Right lobe of liver (tissue), 6 donors: ENCODE measurements at regions not wholly inside any gene's neighbourhood (a gene's known extent, or its start where the extent isn't known, plus 50 kb on each side); places are given as distances from the start of the nearest gene placed in this dataset.

Experiments used
- ATAC-seq, 4 donors: fragments of 200-7000 bp; cut with Tn5 transposase; one replicate each; pipeline ENCODE4 v1.9.1; 2020; ENCODE audit warnings: mild to moderate bottlenecking in 4 of 4, moderate library complexity in 4 of 4
- DNase-seq, 3 donors: peaks; one replicate each; pipeline ENCODE4 v3.0.0-alpha.2; 2020
- H3K27ac ChIP-seq, 3 donors: fragments of 200-600 bp; one replicate each; pipeline ENCODE4 v1.8.0; 2022
- H3K27me3 ChIP-seq, 2 donors: fragments of 200-600 bp; one replicate each; pipeline ENCODE4 v1.8.0; 2022
- H3K36me3 ChIP-seq, 4 donors: fragments of 200-600 bp; sonication (generic) in 1 of 4; one replicate each; pipeline versions ENCODE4 v1.5.1 to v1.8.0; 2017 to 2022; ENCODE audit warnings: control low read depth in 1 of 4
- H3K4me1 ChIP-seq, 4 donors: fragments of 200-600 bp; sonication (generic) in 1 of 4; one replicate each; pipeline versions ENCODE4 v1.5.1 to v1.8.0; 2017 to 2022; ENCODE audit warnings: control low read depth in 1 of 4
- H3K4me3 ChIP-seq, 3 donors: fragments of 200-600 bp; one replicate each; pipeline ENCODE4 v1.8.0; 2022
- H3K9me3 ChIP-seq, 4 donors: fragments of 200-600 bp; sonication (generic) in 1 of 4; one replicate each; pipeline versions ENCODE4 v1.5.1 to v1.8.0; 2017 to 2022; ENCODE audit warnings: control low read depth in 1 of 4
- POLR2A ChIP-seq: fragments of 450-650 bp; IDR thresholded peaks from one replicate; pipeline ENCODE4 v1.6.1; 2017; ENCODE audit warnings: antibody characterized with exemption, mild to moderate bottlenecking
- WGBS: methylation state at CpG from one replicate; pipeline ENCODE4 v1.1.6; 2018; ENCODE audit warnings: low coverage, low lambda C conversion rate; ENCODE audit not compliant: insufficient coverage; ENCODE audit errors: missing lambda C conversion rate; 5-methylcytosine and 5-hydroxymethylcytosine counted together
- intact Hi-C, 2 donors: fragments of 100-400 bp; cut with DNase I; formaldehyde crosslinking; loops; one replicate each; pipeline versions ENCODE4 v1.11.2 to v1.14.1; 2022
- TF ChIP-seq, protein P1 (sequence below), 4 donors: fragments of 200-600 bp in 3 of 4; fragments of 450-650 bp in 1 of 4; IDR thresholded peaks; one replicate each; pipeline versions ENCODE4 v1.5.1 to v1.8.0; 2016 to 2022; ENCODE audit warnings: antibody characterized with exemption in 4 of 4, mild to moderate bottlenecking in 2 of 4
- donor health status: DM: no; HTN: yes; CAD: no.
- donor health status: DM: no; HTN: no; CAD: no.
- donor health status: DM: no; HTN: no; CAD: no.
- donor health status: DM: no; HTN: yes; CAD: no.
- donor health status: DM: no; HTN: yes; CAD: no.

DNA sequence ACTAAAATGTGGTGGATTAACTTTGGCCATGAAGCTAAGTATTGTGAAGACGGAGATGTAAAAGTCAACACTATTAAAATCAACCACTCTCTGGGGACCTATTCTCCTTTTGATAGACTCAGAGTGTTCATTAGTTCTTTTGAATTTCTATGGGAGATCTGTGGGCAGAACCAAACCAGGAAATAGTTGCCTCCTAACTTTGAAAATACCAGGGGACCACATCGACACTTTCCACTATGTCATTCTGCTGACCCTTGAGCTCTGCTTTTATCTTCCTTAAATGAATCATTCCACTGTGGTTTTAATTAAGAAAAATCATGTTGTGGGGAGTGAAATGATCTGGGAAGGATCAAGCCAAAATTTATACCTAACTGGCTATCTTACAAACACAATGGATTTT lies 960.5 kb downstream of the GATA3 start:
- peaks cover 0 to 5% of the 10 kb centered on the region in 2 donors for H3K27me3 ChIP-seq
- H3K4me3 ChIP-seq: no peak overlapping the region
- TF ChIP-seq POLR2A: no peak
- TF ChIP-seq, protein P1, sequence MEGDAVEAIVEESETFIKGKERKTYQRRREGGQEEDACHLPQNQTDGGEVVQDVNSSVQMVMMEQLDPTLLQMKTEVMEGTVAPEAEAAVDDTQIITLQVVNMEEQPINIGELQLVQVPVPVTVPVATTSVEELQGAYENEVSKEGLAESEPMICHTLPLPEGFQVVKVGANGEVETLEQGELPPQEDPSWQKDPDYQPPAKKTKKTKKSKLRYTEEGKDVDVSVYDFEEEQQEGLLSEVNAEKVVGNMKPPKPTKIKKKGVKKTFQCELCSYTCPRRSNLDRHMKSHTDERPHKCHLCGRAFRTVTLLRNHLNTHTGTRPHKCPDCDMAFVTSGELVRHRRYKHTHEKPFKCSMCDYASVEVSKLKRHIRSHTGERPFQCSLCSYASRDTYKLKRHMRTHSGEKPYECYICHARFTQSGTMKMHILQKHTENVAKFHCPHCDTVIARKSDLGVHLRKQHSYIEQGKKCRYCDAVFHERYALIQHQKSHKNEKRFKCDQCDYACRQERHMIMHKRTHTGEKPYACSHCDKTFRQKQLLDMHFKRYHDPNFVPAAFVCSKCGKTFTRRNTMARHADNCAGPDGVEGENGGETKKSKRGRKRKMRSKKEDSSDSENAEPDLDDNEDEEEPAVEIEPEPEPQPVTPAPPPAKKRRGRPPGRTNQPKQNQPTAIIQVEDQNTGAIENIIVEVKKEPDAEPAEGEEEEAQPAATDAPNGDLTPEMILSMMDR (IDR thresholded peaks at IDR 0.05): no peak
- no peak overlapping the region for H3K27ac ChIP-seq
- WGBS: 67% methylated on average over 2 of the region's 2 CpGs
- intact Hi-C loops: no loop called here
- ATAC-seq (no peak), DNase-seq (no peak)
- no peaks in the 10 kb centered on the region for H3K4me1 ChIP-seq
- no peaks in the 10 kb centered on the region for H3K9me3 ChIP-seq
- H3K36me3 ChIP-seq: no peaks in the 10 kb centered on the region

DNA sequence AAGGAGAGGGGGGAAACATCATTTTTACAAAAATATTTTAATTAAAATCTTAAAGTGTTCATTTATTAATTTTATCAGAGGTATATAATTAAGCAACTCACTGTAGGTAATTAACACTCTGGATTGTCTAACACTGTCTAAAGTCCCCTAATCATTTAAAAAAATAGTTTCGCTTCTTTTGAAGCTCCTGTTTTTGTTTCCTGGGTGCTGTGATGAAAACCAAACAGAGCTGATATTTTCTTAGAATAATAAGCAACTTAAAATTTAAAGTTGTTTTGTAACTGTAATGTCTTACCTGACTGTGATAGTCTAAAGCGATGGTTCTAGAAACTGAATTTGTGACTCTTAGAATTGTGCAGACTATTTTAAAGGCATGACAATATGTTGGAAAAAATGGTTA lies 961.0 kb downstream of the GATA3 start:
- DNase-seq (no peak), ATAC-seq (no peak)
- Histone ChIP-seq H3K27me3 (peaks cover 0 to 5% of the 10 kb centered on the region in 2 donors), H3K9me3 (no peaks in the 10 kb centered on the region), H3K4me3 (no peak overlapping the region), H3K27ac (no peak overlapping the region), H3K36me3 (no peaks in the 10 kb centered on the region), H3K4me1 (no peaks in the 10 kb centered on the region)
- intact Hi-C loops: no loop called here
- 79% methylated on average over 2 of the region's 2 CpGs for WGBS
- TF ChIP-seq POLR2A: no peak
- TF ChIP-seq, protein P1 (IDR thresholded peaks at IDR 0.05): no peak

DNA sequence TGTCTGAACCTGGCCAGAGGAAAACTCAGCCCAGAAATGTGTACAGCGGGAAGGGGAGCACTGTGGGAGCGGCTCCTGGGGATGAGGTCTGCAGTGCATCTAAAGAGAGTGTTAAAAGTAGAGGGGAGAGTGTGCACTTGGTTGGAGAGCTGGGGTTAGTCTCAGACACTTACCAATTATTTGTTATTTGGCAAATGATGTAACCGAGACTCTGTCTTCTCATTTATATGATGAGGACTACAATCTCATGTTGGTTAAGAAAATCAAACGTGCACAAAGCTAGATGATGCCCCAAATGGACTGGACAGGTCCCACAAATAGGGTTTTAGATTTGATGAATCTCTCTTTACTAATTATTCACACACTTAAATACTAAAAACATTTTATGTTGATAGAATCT lies 962.4 kb downstream of the GATA3 start:
- ATAC-seq (no peak), DNase-seq (no peak)
- Histone ChIP-seq H3K4me3 (no peak overlapping the region), H3K4me1 (no peaks in the 10 kb centered on the region), H3K36me3 (no peaks in the 10 kb centered on the region), H3K27me3 (peaks cover 0 to 5% of the 10 kb centered on the region in 2 donors), H3K27ac (no peak overlapping the region), H3K9me3 (no peaks in the 10 kb centered on the region)
- intact Hi-C loops: no loop called here
- WGBS: 55% methylated on average over 4 of the region's 4 CpGs
- no peak for TF ChIP-seq POLR2A
- TF ChIP-seq, protein P1 (IDR thresholded peaks at IDR 0.05): no peak

DNA sequence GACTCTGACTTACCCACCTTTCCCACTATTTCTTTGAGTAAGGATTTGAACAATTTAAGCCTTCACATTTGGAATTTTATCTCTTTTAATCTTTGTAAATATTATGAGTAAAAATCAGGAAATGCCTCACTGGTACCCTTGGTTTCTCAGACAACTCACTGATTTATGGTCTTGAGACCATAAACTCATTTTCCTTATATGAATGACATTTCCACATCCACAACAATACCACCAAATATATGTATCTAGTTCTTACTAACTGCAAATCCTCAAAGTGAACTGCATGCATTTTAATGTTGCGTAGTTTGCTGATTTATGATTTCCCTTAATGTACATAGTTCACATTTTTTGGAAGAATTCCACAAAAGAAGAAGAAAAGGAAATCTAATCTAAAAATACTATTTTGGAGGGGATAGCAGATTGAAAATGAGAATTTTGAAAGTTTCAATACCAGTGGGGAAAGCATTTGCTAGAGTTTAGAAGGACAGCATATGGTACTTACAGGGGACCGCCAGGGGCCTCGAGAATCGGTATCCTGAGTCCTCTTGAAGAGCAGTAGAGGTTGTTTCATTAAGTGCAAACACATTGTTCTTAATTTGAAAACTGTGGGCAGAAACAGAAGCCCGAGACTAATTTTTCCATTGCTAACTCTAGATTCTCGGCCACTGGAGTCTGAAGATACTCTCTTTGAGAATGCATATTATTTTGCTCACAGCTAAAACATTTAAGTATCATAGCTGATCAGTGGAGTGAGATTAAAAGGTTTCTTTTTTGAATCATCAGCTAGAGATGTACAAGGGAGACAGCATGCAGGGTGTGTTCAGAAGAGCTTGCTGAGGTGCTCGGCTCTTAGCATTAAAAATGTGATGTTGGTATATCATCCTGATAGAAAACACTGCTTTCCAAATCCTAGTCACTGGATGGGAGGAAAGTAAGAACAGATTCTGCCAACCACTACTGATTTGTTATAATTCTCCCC lies 964.0 kb downstream of the GATA3 start:
- TF ChIP-seq POLR2A: no peak
- TF ChIP-seq, protein P1 (IDR thresholded peaks at IDR 0.05): no peak

More for the DNA sequence above, 964.0 kb downstream of the GATA3 start:
- 62% methylated on average over 7 of the region's 7 CpGs for WGBS
- no peak for ATAC-seq
- no peak for DNase-seq
- peaks cover 0 to 5% of the 10 kb centered on the region in 2 donors for H3K27me3 ChIP-seq
- H3K36me3 ChIP-seq: no peaks in the 10 kb centered on the region
- no peaks in the 10 kb centered on the region for H3K4me1 ChIP-seq
- no peak overlapping the region for H3K4me3 ChIP-seq
- intact Hi-C loops: no loop called here
- H3K27ac ChIP-seq: no peak overlapping the region
- no peaks in the 10 kb centered on the region for H3K9me3 ChIP-seq
